ENCODE measurements at regions not wholly inside any gene's neighbourhood (a gene's known extent, or its start where the extent isn't known, plus 50 kb on each side); places are given as distances from the start of the nearest gene placed in this dataset.

GRCh38 chr12:92030618-92031017, 115.0 kb downstream of the BTG1 start:
- peak; percentile 88 to 91 for ATAC-seq
- no peak overlapping the region for H3K4me3 ChIP-seq (ENCODE audit: low read length)
- intact Hi-C loops (cut with DNase I), result no loop called here
- H3K9me3 ChIP-seq (ENCODE audit: control insufficient read depth, low read length), result no peaks in the 10 kb centered on the region
- WGBS, result 9% methylated on average over 3 of the region's 3 CpGs
- H3K27me3 ChIP-seq (ENCODE audit: control insufficient read depth, insufficient read depth), result no peaks in the 10 kb centered on the region
- no peak overlapping the region for H3K27ac ChIP-seq (ENCODE audit: low read length)
- DNase-seq, result peak in 2 of 3 donors; percentile 15 to 51
- no peaks in the 10 kb centered on the region for H3K4me1 ChIP-seq (ENCODE audit: control insufficient read depth, insufficient read depth, low read length)

- Histone ChIP-seq H3K27ac (ENCODE audit: low read length) (no peak overlapping the region), H3K9me3 (ENCODE audit: control insufficient read depth, low read length) (no peaks in the 10 kb centered on the region), H3K4me3 (ENCODE audit: low read length) (no peak overlapping the region), H3K27me3 (ENCODE audit: control insufficient read depth, insufficient read depth) (no peaks in the 10 kb centered on the region), H3K4me1 (ENCODE audit: control insufficient read depth, insufficient read depth, low read length) (no peaks in the 10 kb centered on the region)
- intact Hi-C loops (cut with DNase I), result no loop called here
- 67% methylated on average over 3 of the region's 3 CpGs for WGBS
- DNase-seq (no peak), ATAC-seq (no peak)
Measured at GRCh38 chr12:92029902-92030586, 115.6 kb downstream of the BTG1 start.

- Histone ChIP-seq H3K27ac (ENCODE audit: low read length) (no peak overlapping the region), H3K4me3 (ENCODE audit: low read length) (no peak overlapping the region), H3K27me3 (ENCODE audit: control insufficient read depth, insufficient read depth) (no peaks in the 10 kb centered on the region), H3K4me1 (ENCODE audit: control insufficient read depth, insufficient read depth, low read length) (no peaks in the 10 kb centered on the region), H3K9me3 (ENCODE audit: control insufficient read depth, low read length) (no peaks in the 10 kb centered on the region)
- intact Hi-C loops (cut with DNase I), result no loop called here
- WGBS, result 97% methylated on average over 2 of the region's 2 CpGs
- DNase-seq (no peak), ATAC-seq (no peak)
Measured at GRCh38 chr12:92029136-92029535, 116.5 kb downstream of the BTG1 start.

- Histone ChIP-seq H3K4me1 (ENCODE audit: control insufficient read depth, insufficient read depth, low read length) (no peaks in the 10 kb centered on the region), H3K9me3 (ENCODE audit: control insufficient read depth, low read length) (no peaks in the 10 kb centered on the region), H3K4me3 (ENCODE audit: low read length) (no peak overlapping the region), H3K27me3 (ENCODE audit: control insufficient read depth, insufficient read depth) (no peaks in the 10 kb centered on the region), H3K27ac (ENCODE audit: low read length) (no peak overlapping the region)
- no peak for DNase-seq
- WGBS, result 25% methylated on average over 1 of the region's 1 CpG
- ATAC-seq, result no peak
- intact Hi-C loops (cut with DNase I), result no loop called here
Measured at GRCh38 chr12:92028441-92028709, 117.3 kb downstream of the BTG1 start.

- Histone ChIP-seq H3K4me1 (ENCODE audit: control insufficient read depth, insufficient read depth, low read length) (no peaks in the 10 kb centered on the region), H3K9me3 (ENCODE audit: control insufficient read depth, low read length) (no peaks in the 10 kb centered on the region), H3K27ac (ENCODE audit: low read length) (no peak overlapping the region), H3K27me3 (ENCODE audit: control insufficient read depth, insufficient read depth) (no peaks in the 10 kb centered on the region), H3K4me3 (ENCODE audit: low read length) (no peak overlapping the region)
- 72% methylated on average over 4 of the region's 4 CpGs for WGBS
- ATAC-seq, result no peak
- intact Hi-C loops (cut with DNase I), result no loop called here
- no peak for DNase-seq
Measured at GRCh38 chr12:92027701-92028440, 117.8 kb downstream of the BTG1 start.

GRCh38 chr12:92027243-92027642, 118.4 kb downstream of the BTG1 start:
- 86% methylated on average over 2 of the region's 2 CpGs for WGBS
- Histone ChIP-seq H3K27me3 (ENCODE audit: control insufficient read depth, insufficient read depth) (no peaks in the 10 kb centered on the region), H3K27ac (ENCODE audit: low read length) (no peak overlapping the region), H3K4me3 (ENCODE audit: low read length) (no peak overlapping the region), H3K4me1 (ENCODE audit: control insufficient read depth, insufficient read depth, low read length) (no peaks in the 10 kb centered on the region), H3K9me3 (ENCODE audit: control insufficient read depth, low read length) (no peaks in the 10 kb centered on the region)
- ATAC-seq (no peak), DNase-seq (no peak)
- intact Hi-C loops (cut with DNase I), result no loop called here

- H3K27ac ChIP-seq (ENCODE audit: low read length), result no peak overlapping the region
- no peaks in the 10 kb centered on the region for H3K9me3 ChIP-seq (ENCODE audit: control insufficient read depth, low read length)
- H3K4me3 ChIP-seq (ENCODE audit: low read length), result peak overlapping the region; percentile 15
- H3K27me3 ChIP-seq (ENCODE audit: control insufficient read depth, insufficient read depth), result no peaks in the 10 kb centered on the region
- ATAC-seq (no peak), DNase-seq (no peak)
- no peaks in the 10 kb centered on the region for H3K4me1 ChIP-seq (ENCODE audit: control insufficient read depth, insufficient read depth, low read length)
- WGBS, result 53% methylated on average over 4 of the region's 4 CpGs
- intact Hi-C loops (cut with DNase I), result no loop called here
Measured at GRCh38 chr12:92025462-92026207, 120.0 kb downstream of the BTG1 start.

GRCh38 chr12:92022093-92022492, 123.6 kb downstream of the BTG1 start:
- H3K9me3 ChIP-seq (ENCODE audit: control insufficient read depth, low read length), result no peaks in the 10 kb centered on the region
- intact Hi-C loops (cut with DNase I), result no loop called here
- no peak overlapping the region for H3K4me3 ChIP-seq (ENCODE audit: low read length)
- no peak overlapping the region for H3K27ac ChIP-seq (ENCODE audit: low read length)
- DNase-seq (no peak), ATAC-seq (no peak)
- no peaks in the 10 kb centered on the region for H3K27me3 ChIP-seq (ENCODE audit: control insufficient read depth, insufficient read depth)
- no peaks in the 10 kb centered on the region for H3K4me1 ChIP-seq (ENCODE audit: control insufficient read depth, insufficient read depth, low read length)
- WGBS, result 99% methylated on average over 1 of the region's 1 CpG

GRCh38 chr12:92021666-92022035, 124.0 kb downstream of the BTG1 start:
- no peaks in the 10 kb centered on the region for H3K4me1 ChIP-seq (ENCODE audit: control insufficient read depth, insufficient read depth, low read length)
- ATAC-seq (no peak), DNase-seq (no peak)
- H3K27me3 ChIP-seq (ENCODE audit: control insufficient read depth, insufficient read depth), result no peaks in the 10 kb centered on the region
- intact Hi-C loops (cut with DNase I), result no loop called here
- no peaks in the 10 kb centered on the region for H3K9me3 ChIP-seq (ENCODE audit: control insufficient read depth, low read length)
- no peak overlapping the region for H3K27ac ChIP-seq (ENCODE audit: low read length)
- H3K4me3 ChIP-seq (ENCODE audit: low read length), result no peak overlapping the region
- 75% methylated on average over 1 of the region's 1 CpG for WGBS

- Histone ChIP-seq H3K4me1 (ENCODE audit: control insufficient read depth, insufficient read depth, low read length) (no peaks in the 10 kb centered on the region), H3K4me3 (ENCODE audit: low read length) (no peak overlapping the region), H3K27me3 (ENCODE audit: control insufficient read depth, insufficient read depth) (no peaks in the 10 kb centered on the region), H3K27ac (ENCODE audit: low read length) (no peak overlapping the region), H3K9me3 (ENCODE audit: control insufficient read depth, low read length) (no peaks in the 10 kb centered on the region)
- ATAC-seq (no peak), DNase-seq (no peak)
- intact Hi-C loops (cut with DNase I), result no loop called here
- WGBS, result 41% methylated on average over 6 of the region's 6 CpGs
Measured at GRCh38 chr12:92020983-92021665, 124.5 kb downstream of the BTG1 start.
